GM12878 (cell line): ENCODE measurements at regions not wholly inside any gene's neighbourhood (a gene's known extent, or its start where the extent isn't known, plus 50 kb on each side); places are given as distances from the start of the nearest gene placed in this dataset.

Experiments
- ATAC-seq: fragments of 200-7000 bp; cut with Tn5 transposase; 3 replicates; pipeline ENCODE4 v1.9.1; 2020; ENCODE audit warnings: mild to moderate bottlenecking, moderate library complexity
- BruUV-seq: library from RNA; stranded (reverse); fragments of 400-500 nt; replicated peaks from 2 replicates; lab custom pipeline; 2021; lab: Mats Ljungman, UMichigan
- CTCF ChIA-PET: fragments of 300-600 bp; sonication (Branson Sonifier 250); formaldehyde crosslinking; extraction: SDS; loops from one replicate; lab custom pipeline; 2021; ENCODE audit warnings: inconsistent platforms; lab: Yijun Ruan, JAX
- POLR2A ChIA-PET: fragments of 350-600 bp; formaldehyde crosslinking; extraction: SDS; loops from one replicate; lab custom pipeline; 2021; ENCODE audit warnings: inconsistent platforms; lab: Charles Lee
- RAD21 ChIA-PET: fragments of 300-600 bp; sonication (Branson Sonifier 250); formaldehyde crosslinking; loops from one replicate; lab custom pipeline; 2023; ENCODE audit warnings: antibody characterized with exemption; ENCODE audit not compliant: unreplicated experiment; lab: Charles Lee
- SMC1A ChIA-PET: fragments of 300-600 bp; sonication (Branson Sonifier 250); formaldehyde crosslinking; loops from one replicate; lab custom pipeline; 2023; ENCODE audit not compliant: unreplicated experiment, uncharacterized antibody; lab: Charles Lee
- DNase-seq: peaks from one replicate; pipeline ENCODE4 v3.0.0-alpha.2; 2011; ENCODE audit warnings: low read depth, low spot score
- FAIRE-seq: peaks from 3 replicates; lab custom pipeline; 2011; peaks lifted over from hg19 to GRCh38; lab: Jason Lieb, UNC
- H2AFZ ChIP-seq: 2 replicates; pipeline ENCODE4 v1.6.0; 2011; ENCODE audit warnings: low read depth, low read length, control low read depth; ENCODE audit not compliant: control insufficient read depth
- H3K27ac ChIP-seq: 2 replicates; pipeline ENCODE4 v1.5.1; 2011; ENCODE audit warnings: control low read depth; ENCODE audit not compliant: control insufficient read depth, insufficient read depth
- H3K27me3 ChIP-seq, 2 experiments: replicated peaks in 1 of 2; 2 replicates each; pipeline versions ENCODE4 v1.6.0 to v1.6.1; 2011; ENCODE audit warnings: low read length in 1 of 2; ENCODE audit not compliant: control insufficient read depth in 2 of 2, insufficient read depth in 2 of 2
- H3K36me3 ChIP-seq, 2 experiments: 2 replicates each; pipeline ENCODE4 v1.5.1; 2011; ENCODE audit warnings: low read length in 1 of 2; ENCODE audit not compliant: control insufficient read depth in 2 of 2, insufficient read depth in 2 of 2
- H3K4me1 ChIP-seq: 2 replicates; pipeline ENCODE4 v1.6.1; 2011; ENCODE audit warnings: mild to moderate bottlenecking, low read length, moderate library complexity, mixed read lengths; ENCODE audit not compliant: control insufficient read depth, insufficient read depth
- H3K4me2 ChIP-seq: 2 replicates; pipeline ENCODE4 v1.6.0; 2011; ENCODE audit warnings: control low read depth; ENCODE audit not compliant: control insufficient read depth, insufficient read depth
- H3K4me3 ChIP-seq: fragments of 200-600 bp; sonication (generic); 2 replicates; pipeline ENCODE4 v1.5.1; 2016
- H3K79me2 ChIP-seq: 2 replicates; pipeline ENCODE4 v1.6.0; 2011; ENCODE audit warnings: low read length; ENCODE audit not compliant: control insufficient read depth, insufficient read depth
- H3K9ac ChIP-seq: 2 replicates; pipeline ENCODE4 v1.8.0; 2011; ENCODE audit warnings: low read length, control low read depth, mixed read lengths; ENCODE audit not compliant: control insufficient read depth, insufficient read depth
- H3K9me3 ChIP-seq: replicated peaks from 3 replicates; pipeline ENCODE4 v1.5.1; 2011; ENCODE audit warnings: mild to moderate bottlenecking, low read length; ENCODE audit not compliant: control insufficient read depth, insufficient read depth
- H4K20me1 ChIP-seq: 2 replicates; pipeline ENCODE4 v1.6.0; 2011; ENCODE audit not compliant: control insufficient read depth, insufficient read depth
- BCL11A ChIP-seq: IDR thresholded peaks from 2 replicates; pipeline ENCODE4 v1.6.1; 2011; ENCODE audit warnings: low read depth, low read length
- BHLHE40 ChIP-seq, 2 experiments: fragments of 450-650 bp in 1 of 2; IDR thresholded peaks; 2 replicates each; pipeline ENCODE4 v1.6.1; 2011 to 2017; ENCODE audit warnings: low read depth in 2 of 2, borderline replicate concordance in 1 of 2, improper control_type of control experiment in 1 of 2, low read length in 1 of 2, mild to moderate bottlenecking in 1 of 2
- CBX3 ChIP-seq: fragments of 200-600 bp; sonication (generic); IDR thresholded peaks from 2 replicates; pipeline ENCODE4 v1.6.1; 2016; ENCODE audit warnings: low read depth, borderline replicate concordance
- EED ChIP-seq: sonication (generic); IDR thresholded peaks from 2 replicates; pipeline ENCODE4 v1.6.1; 2016; ENCODE audit warnings: antibody characterized with exemption, low read depth
- JUND ChIP-seq: IDR thresholded peaks from 2 replicates; pipeline ENCODE4 v1.6.1; 2012; ENCODE audit warnings: low read depth, mild to moderate bottlenecking, low read length, improper control_type of control experiment, moderate library complexity
- MTA2 ChIP-seq: fragments of 450-650 bp; IDR thresholded peaks from 2 replicates; pipeline ENCODE4 v1.6.1; 2016; ENCODE audit warnings: low read depth, mild to moderate bottlenecking, moderate library complexity
- NR2C1 ChIP-seq: fragments of 450-650 bp; IDR thresholded peaks from 2 replicates; pipeline ENCODE4 v1.6.1; 2017; ENCODE audit warnings: antibody characterized with exemption, mild to moderate bottlenecking, moderate library complexity
- ZNF274 ChIP-seq: IDR thresholded peaks from one replicate; pipeline ENCODE4 v1.8.0; 2011; ENCODE audit not compliant: insufficient read length, insufficient read depth
- WGBS: methylation state at CpG from one replicate; pipeline ENCODE4 v1.1.6; 2016; ENCODE audit warnings: low lambda C conversion rate; ENCODE audit not compliant: insufficient replicate concordance, insufficient coverage; ENCODE audit errors: missing lambda C conversion rate; 5-methylcytosine and 5-hydroxymethylcytosine counted together
- in situ Hi-C: fragments of 300-500 bp; cut with MboI; formaldehyde crosslinking; loops from 9 replicates; pipeline ENCODE4 v1.14.3; 2018; ENCODE audit warnings: mixed read lengths
- intact Hi-C: fragments of 100-400 bp; cut with micrococcal nuclease; formaldehyde crosslinking; loops from one replicate; pipeline ENCODE4 v1.14.2; 2022; ENCODE audit not compliant: unreplicated experiment
- TF ChIP-seq, protein P1 (sequence below): fragments of 450-650 bp; IDR thresholded peaks from 2 replicates; pipeline ENCODE4 v1.6.1; 2016; ENCODE audit warnings: mild to moderate bottlenecking
- TF ChIP-seq, protein P2 (sequence below): fragments of 450-650 bp; IDR thresholded peaks from 2 replicates; pipeline ENCODE4 v1.6.1; 2014; ENCODE audit warnings: mild to moderate bottlenecking
- TF ChIP-seq, protein P3 (sequence below): IDR thresholded peaks from 2 replicates; pipeline ENCODE4 v1.6.1; 2011; ENCODE audit warnings: borderline replicate concordance, low read depth, mild to moderate bottlenecking, moderate library complexity, low read length; ENCODE audit not compliant: insufficient read depth, poor library complexity, severe bottlenecking
- TF ChIP-seq, protein P4 (sequence below): fragments of 450-650 bp; IDR thresholded peaks from 2 replicates; pipeline ENCODE4 v1.6.1; 2018; ENCODE audit warnings: mild to moderate bottlenecking, low read depth, moderate library complexity; ENCODE audit not compliant: partially characterized antibody

- RAD21 ChIA-PET: no interaction called here
- intact Hi-C loops: no loop called here
Observed at GRCh38 chr9:75691408-75691807, 199.1 kb upstream of the PCSK5 start.

More at GRCh38 chr9:75691408-75691807, 199.1 kb upstream of the PCSK5 start:
- Histone ChIP-seq H3K27ac (no peak overlapping the region), H3K4me3 (no peak overlapping the region), H3K9ac (no peak overlapping the region), H3K27me3 (no peaks in the 10 kb centered on the region), H2AFZ (no peak overlapping the region), H3K9me3 (no peaks in the 10 kb centered on the region), H3K4me2 (no peak overlapping the region), H3K36me3 (no peaks in the 10 kb centered on the region), H3K4me1 (no peaks in the 10 kb centered on the region), H3K79me2 (no peaks in the 10 kb centered on the region), H4K20me1 (no peaks in the 10 kb centered on the region)
- WGBS: 0% methylated on average over 1 of the region's 1 CpG
- CTCF ChIA-PET: no interaction called here
- POLR2A ChIA-PET: no interaction called here
- in situ Hi-C loops: no loop called here
- DNase-seq (no peak), ATAC-seq (no peak), FAIRE-seq (no peak)
- no TSS peak for BruUV-seq
- TF ChIP-seq BHLHE40 (IDR thresholded peaks at IDR 0.05; ENCODE audit: borderline replicate concordance in 1 of 2, low read depth in 2 of 2, low read length in 1 of 2) (no peak), NR2C1 (no peak), EED (no peak), ZNF274 (no peak), MTA2 (no peak), CBX3 (no peak), BCL11A (no peak), JUND (no peak)
- TF ChIP-seq, protein P1, sequence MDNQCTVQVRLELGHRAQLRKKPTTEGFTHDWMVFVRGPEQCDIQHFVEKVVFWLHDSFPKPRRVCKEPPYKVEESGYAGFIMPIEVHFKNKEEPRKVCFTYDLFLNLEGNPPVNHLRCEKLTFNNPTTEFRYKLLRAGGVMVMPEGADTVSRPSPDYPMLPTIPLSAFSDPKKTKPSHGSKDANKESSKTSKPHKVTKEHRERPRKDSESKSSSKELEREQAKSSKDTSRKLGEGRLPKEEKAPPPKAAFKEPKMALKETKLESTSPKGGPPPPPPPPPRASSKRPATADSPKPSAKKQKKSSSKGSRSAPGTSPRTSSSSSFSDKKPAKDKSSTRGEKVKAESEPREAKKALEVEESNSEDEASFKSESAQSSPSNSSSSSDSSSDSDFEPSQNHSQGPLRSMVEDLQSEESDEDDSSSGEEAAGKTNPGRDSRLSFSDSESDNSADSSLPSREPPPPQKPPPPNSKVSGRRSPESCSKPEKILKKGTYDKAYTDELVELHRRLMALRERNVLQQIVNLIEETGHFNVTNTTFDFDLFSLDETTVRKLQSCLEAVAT: no peak
- TF ChIP-seq, protein P2, sequence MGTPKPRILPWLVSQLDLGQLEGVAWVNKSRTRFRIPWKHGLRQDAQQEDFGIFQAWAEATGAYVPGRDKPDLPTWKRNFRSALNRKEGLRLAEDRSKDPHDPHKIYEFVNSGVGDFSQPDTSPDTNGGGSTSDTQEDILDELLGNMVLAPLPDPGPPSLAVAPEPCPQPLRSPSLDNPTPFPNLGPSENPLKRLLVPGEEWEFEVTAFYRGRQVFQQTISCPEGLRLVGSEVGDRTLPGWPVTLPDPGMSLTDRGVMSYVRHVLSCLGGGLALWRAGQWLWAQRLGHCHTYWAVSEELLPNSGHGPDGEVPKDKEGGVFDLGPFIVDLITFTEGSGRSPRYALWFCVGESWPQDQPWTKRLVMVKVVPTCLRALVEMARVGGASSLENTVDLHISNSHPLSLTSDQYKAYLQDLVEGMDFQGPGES: no peak
- TF ChIP-seq, protein P3, sequence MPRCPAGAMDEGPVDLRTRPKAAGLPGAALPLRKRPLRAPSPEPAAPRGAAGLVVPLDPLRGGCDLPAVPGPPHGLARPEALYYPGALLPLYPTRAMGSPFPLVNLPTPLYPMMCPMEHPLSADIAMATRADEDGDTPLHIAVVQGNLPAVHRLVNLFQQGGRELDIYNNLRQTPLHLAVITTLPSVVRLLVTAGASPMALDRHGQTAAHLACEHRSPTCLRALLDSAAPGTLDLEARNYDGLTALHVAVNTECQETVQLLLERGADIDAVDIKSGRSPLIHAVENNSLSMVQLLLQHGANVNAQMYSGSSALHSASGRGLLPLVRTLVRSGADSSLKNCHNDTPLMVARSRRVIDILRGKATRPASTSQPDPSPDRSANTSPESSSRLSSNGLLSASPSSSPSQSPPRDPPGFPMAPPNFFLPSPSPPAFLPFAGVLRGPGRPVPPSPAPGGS: no peak
- TF ChIP-seq, protein P4, sequence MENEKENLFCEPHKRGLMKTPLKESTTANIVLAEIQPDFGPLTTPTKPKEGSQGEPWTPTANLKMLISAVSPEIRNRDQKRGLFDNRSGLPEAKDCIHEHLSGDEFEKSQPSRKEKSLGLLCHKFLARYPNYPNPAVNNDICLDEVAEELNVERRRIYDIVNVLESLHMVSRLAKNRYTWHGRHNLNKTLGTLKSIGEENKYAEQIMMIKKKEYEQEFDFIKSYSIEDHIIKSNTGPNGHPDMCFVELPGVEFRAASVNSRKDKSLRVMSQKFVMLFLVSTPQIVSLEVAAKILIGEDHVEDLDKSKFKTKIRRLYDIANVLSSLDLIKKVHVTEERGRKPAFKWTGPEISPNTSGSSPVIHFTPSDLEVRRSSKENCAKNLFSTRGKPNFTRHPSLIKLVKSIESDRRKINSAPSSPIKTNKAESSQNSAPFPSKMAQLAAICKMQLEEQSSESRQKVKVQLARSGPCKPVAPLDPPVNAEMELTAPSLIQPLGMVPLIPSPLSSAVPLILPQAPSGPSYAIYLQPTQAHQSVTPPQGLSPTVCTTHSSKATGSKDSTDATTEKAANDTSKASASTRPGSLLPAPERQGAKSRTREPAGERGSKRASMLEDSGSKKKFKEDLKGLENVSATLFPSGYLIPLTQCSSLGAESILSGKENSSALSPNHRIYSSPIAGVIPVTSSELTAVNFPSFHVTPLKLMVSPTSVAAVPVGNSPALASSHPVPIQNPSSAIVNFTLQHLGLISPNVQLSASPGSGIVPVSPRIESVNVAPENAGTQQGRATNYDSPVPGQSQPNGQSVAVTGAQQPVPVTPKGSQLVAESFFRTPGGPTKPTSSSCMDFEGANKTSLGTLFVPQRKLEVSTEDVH: no peak
- SMC1A ChIA-PET: no interaction called here
